GM20000 (cell line): ENCODE measurements at regions not wholly inside any gene's neighbourhood (a gene's known extent, or its start where the extent isn't known, plus 50 kb on each side); places are given as distances from the start of the nearest gene placed in this dataset.

ENCODE experiments used
- DNase-seq: peaks from one replicate; pipeline ENCODE4 v3.0.0; 2012; ENCODE audit warnings: low spot score
- TF ChIP-seq, protein P1 (sequence below): IDR thresholded peaks from 2 replicates; pipeline ENCODE4 v1.5.1; 2012; ENCODE audit warnings: mild to moderate bottlenecking, control low read depth; ENCODE audit errors: extremely low read depth, missing control alignments

DNA sequence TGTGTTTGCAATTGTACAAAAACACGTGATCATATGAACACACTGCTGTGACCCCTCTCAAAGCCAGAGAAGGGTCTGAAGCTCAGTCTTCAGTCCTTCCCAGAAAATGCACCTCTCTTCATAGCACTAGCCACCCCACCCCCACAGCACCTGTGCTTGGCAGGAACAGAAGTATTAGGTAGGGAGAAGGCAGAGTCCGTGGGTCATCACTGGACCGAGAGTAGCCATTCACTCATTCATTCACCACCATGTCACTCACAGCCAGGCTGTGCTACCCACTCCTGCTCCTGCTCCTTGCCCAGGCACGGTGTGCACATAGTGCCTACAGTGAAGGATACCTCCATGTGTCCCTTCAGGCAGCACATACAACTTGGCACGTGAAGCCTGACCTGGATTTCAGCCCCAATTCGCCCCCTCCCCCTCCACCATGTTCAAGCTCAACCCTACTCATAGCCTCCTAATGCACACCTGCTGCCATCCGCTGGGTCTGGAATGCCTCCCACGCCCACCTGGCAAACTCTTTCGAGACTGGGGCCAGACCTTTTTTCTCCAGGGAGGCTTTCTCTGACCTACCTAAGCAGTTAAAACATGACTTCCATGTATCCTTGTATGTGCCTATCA is 81.9 kb upstream of the GALNT2 start:
- no peak for DNase-seq
- TF ChIP-seq, protein P1, sequence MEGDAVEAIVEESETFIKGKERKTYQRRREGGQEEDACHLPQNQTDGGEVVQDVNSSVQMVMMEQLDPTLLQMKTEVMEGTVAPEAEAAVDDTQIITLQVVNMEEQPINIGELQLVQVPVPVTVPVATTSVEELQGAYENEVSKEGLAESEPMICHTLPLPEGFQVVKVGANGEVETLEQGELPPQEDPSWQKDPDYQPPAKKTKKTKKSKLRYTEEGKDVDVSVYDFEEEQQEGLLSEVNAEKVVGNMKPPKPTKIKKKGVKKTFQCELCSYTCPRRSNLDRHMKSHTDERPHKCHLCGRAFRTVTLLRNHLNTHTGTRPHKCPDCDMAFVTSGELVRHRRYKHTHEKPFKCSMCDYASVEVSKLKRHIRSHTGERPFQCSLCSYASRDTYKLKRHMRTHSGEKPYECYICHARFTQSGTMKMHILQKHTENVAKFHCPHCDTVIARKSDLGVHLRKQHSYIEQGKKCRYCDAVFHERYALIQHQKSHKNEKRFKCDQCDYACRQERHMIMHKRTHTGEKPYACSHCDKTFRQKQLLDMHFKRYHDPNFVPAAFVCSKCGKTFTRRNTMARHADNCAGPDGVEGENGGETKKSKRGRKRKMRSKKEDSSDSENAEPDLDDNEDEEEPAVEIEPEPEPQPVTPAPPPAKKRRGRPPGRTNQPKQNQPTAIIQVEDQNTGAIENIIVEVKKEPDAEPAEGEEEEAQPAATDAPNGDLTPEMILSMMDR: no peak

DNA sequence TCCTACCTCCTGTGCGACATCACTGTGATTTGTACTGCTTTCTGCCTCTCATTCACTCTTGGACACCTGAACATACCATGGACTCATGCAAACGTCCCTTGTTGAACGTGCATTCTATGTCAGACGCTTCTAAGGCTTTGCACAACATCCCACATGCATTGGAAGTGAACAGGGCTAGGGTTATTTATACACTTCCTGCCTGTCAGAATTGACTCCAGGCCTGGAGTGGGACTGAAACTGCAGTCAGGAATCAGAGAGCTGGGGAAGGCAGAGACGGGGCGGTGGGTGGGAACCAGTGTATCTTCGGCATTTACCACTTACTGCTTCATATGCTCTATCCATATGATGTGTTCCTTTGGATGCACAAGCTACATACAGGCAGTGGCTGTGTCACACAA is 81.4 kb upstream of the GALNT2 start:
- no peak for DNase-seq
- TF ChIP-seq, protein P1: no peak

DNA sequence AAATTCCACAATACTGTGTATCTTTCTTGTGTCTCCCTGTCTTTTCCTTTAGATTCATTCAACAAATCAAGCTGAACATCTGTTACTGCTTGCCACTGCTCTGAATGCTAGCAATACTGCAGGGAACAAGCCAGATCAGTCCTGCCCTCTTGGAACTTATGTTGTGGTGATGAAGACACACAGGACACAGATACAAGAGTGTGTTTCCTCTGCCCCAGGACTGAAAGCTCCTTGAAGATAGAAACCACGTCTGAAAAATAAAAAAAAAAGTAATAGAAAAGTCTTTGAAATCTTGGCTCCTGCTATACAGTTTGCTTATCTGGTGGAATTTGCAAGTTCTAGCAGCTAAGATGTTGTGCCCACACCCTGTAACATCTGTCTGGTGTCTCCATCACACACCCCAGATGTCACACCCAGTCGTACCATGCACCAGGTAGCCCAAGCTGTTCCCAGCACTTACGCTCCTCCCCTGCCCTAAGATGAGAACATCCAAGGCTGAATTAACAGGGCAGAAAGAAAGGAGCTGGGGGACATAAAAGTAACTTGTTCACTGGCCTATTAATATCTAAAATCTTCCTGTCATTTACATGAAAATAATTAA is 80.2 kb upstream of the GALNT2 start:
- TF ChIP-seq, protein P1: no peak
- no peak for DNase-seq

DNA sequence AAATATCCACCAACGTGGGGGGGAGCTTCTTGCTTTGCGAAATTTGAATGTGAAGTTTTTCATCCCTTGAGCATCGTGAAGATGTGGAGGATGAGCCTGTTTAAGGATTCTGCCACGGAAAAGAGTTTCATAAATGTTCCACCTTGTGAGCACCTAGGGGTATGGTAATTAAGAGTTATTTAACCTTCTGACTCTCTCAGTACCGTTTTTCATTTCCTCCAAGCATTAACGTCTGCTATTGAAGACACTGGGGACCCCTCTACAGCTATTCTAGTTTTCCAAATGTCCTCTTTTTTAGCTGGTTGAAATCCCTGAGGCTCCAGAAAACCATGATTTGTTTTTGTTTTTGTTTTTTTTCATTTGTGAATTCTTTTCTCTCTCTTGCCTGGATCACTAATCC is 79.1 kb upstream of the GALNT2 start:
- TF ChIP-seq, protein P1: no peak

GRCh38 chr1:229988534-229988933 is 78.5 kb upstream of the GALNT2 start:
- DNase-seq: no peak
- TF ChIP-seq, protein P1: no peak

More for the DNA sequence above, 79.1 kb upstream of the GALNT2 start:
- DNase-seq: no peak

GRCh38 chr1:229989591-229990248 is 77.3 kb upstream of the GALNT2 start:
- DNase-seq: no peak
- TF ChIP-seq, protein P1: no peak

DNA sequence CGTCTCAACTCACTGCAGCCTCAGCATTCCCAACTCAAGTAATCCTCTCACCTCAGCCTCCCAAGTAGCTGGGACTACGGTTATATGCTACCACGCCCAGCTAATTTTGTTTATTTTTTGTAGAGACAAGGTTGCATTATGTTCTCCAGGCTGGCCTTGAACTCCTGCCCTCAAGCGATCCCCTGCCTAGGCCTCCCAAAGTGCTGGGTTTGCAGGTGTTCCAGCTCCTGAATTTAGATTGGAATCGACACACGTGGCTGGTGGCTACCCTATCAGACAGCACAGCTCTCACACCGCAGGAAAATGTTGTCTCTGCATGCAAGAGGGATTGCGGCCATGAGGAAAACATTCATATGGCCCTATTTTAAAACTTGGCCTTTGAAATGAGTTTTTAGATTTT is 76.7 kb upstream of the GALNT2 start:
- DNase-seq: no peak
- TF ChIP-seq, protein P1: no peak
